GM12878 (cell line): ENCODE measurements at regions not wholly inside any gene's neighbourhood (a gene's known extent, or its start where the extent isn't known, plus 50 kb on each side); places are given as distances from the start of the nearest gene placed in this dataset.

Source experiments
- CTCF ChIP-seq, 3 experiments: IDR thresholded peaks in 2 of 3; conservative IDR thresholded peaks in 1 of 3; 2 replicates each; pipeline ENCODE4 v1.5.1; 2011; ENCODE audit warnings: low read depth in 3 of 3, low read length in 3 of 3, mild to moderate bottlenecking in 3 of 3, control low read depth in 2 of 3, moderate library complexity in 2 of 3, inconsistent platforms in 1 of 3, mixed read lengths in 1 of 3; ENCODE audit not compliant: control insufficient read depth in 2 of 3, insufficient read depth in 1 of 3; ENCODE audit errors: extremely low read depth in 1 of 3
- E2F4 ChIP-seq: IDR thresholded peaks from 2 replicates; pipeline ENCODE4 v1.6.1; 2012; ENCODE audit warnings: low read depth, low read length, improper control_type of control experiment
- JUND ChIP-seq: IDR thresholded peaks from 2 replicates; pipeline ENCODE4 v1.6.1; 2012; ENCODE audit warnings: low read depth, mild to moderate bottlenecking, low read length, improper control_type of control experiment, moderate library complexity
- PML ChIP-seq: IDR thresholded peaks from 2 replicates; pipeline ENCODE4 v1.6.1; 2012; ENCODE audit warnings: low read length, inconsistent platforms
- POLR2AphosphoS5 ChIP-seq: IDR thresholded peaks from 2 replicates; pipeline ENCODE4 v1.6.1; 2011; ENCODE audit warnings: mild to moderate bottlenecking, low read length, inconsistent platforms

GRCh38 chr17:69958063-69958462 is 117.0 kb upstream of the KCNJ16 start:
- TF ChIP-seq E2F4: no peak
- TF ChIP-seq JUND: no peak
- no peak for TF ChIP-seq PML
- TF ChIP-seq CTCF (IDR thresholded peaks at IDR 0.05 in 2 of 3, conservative IDR thresholded peaks at IDR 0.05 in 1 of 3; ENCODE audit: control insufficient read depth in 2 of 3, extremely low read depth in 1 of 3, insufficient read depth in 1 of 3, low read depth in 3 of 3, low read length in 3 of 3): no peak
- TF ChIP-seq POLR2AphosphoS5: no peak
